Breast epithelium (tissue), 4 donors: ENCODE measurements at regions not wholly inside any gene's neighbourhood (a gene's known extent, or its start where the extent isn't known, plus 50 kb on each side); places are given as distances from the start of the nearest gene placed in this dataset.

Source experiments
- DNase-seq, 2 donors: peaks; one replicate each; pipeline ENCODE4 v3.0.0-alpha.2; 2019; ENCODE audit warnings: low spot score in 2 of 2
- H3K27ac ChIP-seq, 2 donors: fragments of 200-600 bp; sonication (generic) in 1 of 2; one replicate each; pipeline ENCODE4 v1.5.1; 2016 to 2019; ENCODE audit warnings: mild to moderate bottlenecking in 1 of 2
- H3K27me3 ChIP-seq, 2 donors: fragments of 200-600 bp; sonication (generic) in 1 of 2; one replicate each; pipeline versions ENCODE4 v1.5.1 to v1.6.0; 2017 to 2019; ENCODE audit warnings: control low read depth in 1 of 2, mild to moderate bottlenecking in 1 of 2
- H3K36me3 ChIP-seq: fragments of 200-600 bp; one replicate; pipeline ENCODE4 v1.5.1; 2019
- H3K4me1 ChIP-seq, 2 donors: fragments of 200-600 bp; sonication (generic); one replicate each; pipeline ENCODE4 v1.5.1; 2016 to 2019; ENCODE audit warnings: control low read depth in 1 of 2
- H3K4me3 ChIP-seq, 3 donors: fragments of 200-600 bp; sonication (generic); 1 replicate in 2 of 3; 2 replicates in 1 of 3; pipeline ENCODE4 v1.5.1; 2016 to 2019; ENCODE audit warnings: mild to moderate bottlenecking in 3 of 3, moderate library complexity in 2 of 3
- H3K9me3 ChIP-seq, 2 donors: fragments of 200-600 bp; sonication (generic) in 1 of 2; one replicate each; pipeline ENCODE4 v1.5.1; 2016 to 2019; ENCODE audit warnings: control low read depth in 1 of 2
- CTCF ChIP-seq, 3 donors: fragments of 450-650 bp; IDR thresholded peaks; one replicate each; pipeline ENCODE4 v1.5.1; 2016 to 2017; ENCODE audit warnings: antibody characterized with exemption in 3 of 3, mild to moderate bottlenecking in 3 of 3, moderate library complexity in 3 of 3
- POLR2A ChIP-seq: fragments of 450-650 bp; IDR thresholded peaks from one replicate; pipeline ENCODE4 v1.6.1; 2016; ENCODE audit warnings: antibody characterized with exemption, mild to moderate bottlenecking, moderate library complexity
- POLR2AphosphoS5 ChIP-seq, 3 donors: sonication (generic); formaldehyde crosslinking; IDR thresholded peaks; one replicate each; pipeline ENCODE4 v1.6.1; 2017; ENCODE audit warnings: antibody characterized with exemption in 3 of 3
- intact Hi-C: fragments of 100-400 bp; cut with DNase I; formaldehyde crosslinking; loops from one replicate; pipeline ENCODE4 v1.15.1; 2023; ENCODE audit warnings: low total_unique reads

GRCh38 chr15:62469478-62469873 lies 304.4 kb upstream of the C2CD4B start:
- Histone ChIP-seq H3K27ac (peak overlapping the region; percentile 68 to 90), H3K9me3 (no peaks in the 10 kb centered on the region), H3K36me3 (no peaks in the 10 kb centered on the region), H3K4me3 (peak overlapping the region in 1 of 3 donors; percentile 24), H3K4me1 (no peaks in the 10 kb centered on the region), H3K27me3 (no peaks in the 10 kb centered on the region)
- DNase-seq = no peak
- TF ChIP-seq CTCF (IDR thresholded peaks at IDR 0.05) (no peak), POLR2AphosphoS5 (IDR thresholded peaks at IDR 0.05) (peak in 1 of 3 donors; percentile 0), POLR2A (no peak)
- intact Hi-C loops = loop anchor here (5.0 kb wide), 1 partner anchor 338 kb away; no protein-coding TSS in a partner anchor

- Histone ChIP-seq H3K27ac (peak overlapping the region; percentile 68 to 90), H3K27me3 (no peaks in the 10 kb centered on the region), H3K9me3 (no peaks in the 10 kb centered on the region), H3K36me3 (no peaks in the 10 kb centered on the region), H3K4me3 (peak overlapping the region in 1 of 3 donors; percentile 24), H3K4me1 (no peaks in the 10 kb centered on the region)
- intact Hi-C loops = loop anchor here (5.0 kb wide), 1 partner anchor 337 kb away; no protein-coding TSS in a partner anchor
- TF ChIP-seq POLR2A = no peak
- TF ChIP-seq POLR2AphosphoS5 (IDR thresholded peaks at IDR 0.05) = no peak
- DNase-seq = no peak
Measured at GRCh38 chr15:62469874-62470688, 305.0 kb upstream of the C2CD4B start.

- intact Hi-C loops = no loop called here
- H3K9me3 ChIP-seq = no peaks in the 10 kb centered on the region
- H3K4me1 ChIP-seq = no peaks in the 10 kb centered on the region
- H3K4me3 ChIP-seq = no peak overlapping the region
- no peaks in the 10 kb centered on the region for H3K27me3 ChIP-seq
- H3K36me3 ChIP-seq = no peaks in the 10 kb centered on the region
- TF ChIP-seq CTCF (IDR thresholded peaks at IDR 0.05) (no peak), POLR2A (no peak), POLR2AphosphoS5 (IDR thresholded peaks at IDR 0.05) (no peak)
- peak; percentile 27 to 66 for DNase-seq
- peak overlapping the region; percentile 54 to 56 for H3K27ac ChIP-seq
Measured at GRCh38 chr15:62472616-62473299, 307.7 kb upstream of the C2CD4B start.

- H3K27me3 ChIP-seq = no peaks in the 10 kb centered on the region
- H3K9me3 ChIP-seq = no peaks in the 10 kb centered on the region
- no peaks in the 10 kb centered on the region for H3K4me1 ChIP-seq
- TF ChIP-seq POLR2A (no peak), POLR2AphosphoS5 (IDR thresholded peaks at IDR 0.05) (no peak), CTCF (IDR thresholded peaks at IDR 0.05) (no peak)
- no peak for DNase-seq
- no peaks in the 10 kb centered on the region for H3K36me3 ChIP-seq
- H3K27ac ChIP-seq = peak overlapping the region in 1 of 2 donors; percentile 13
- intact Hi-C loops = no loop called here
- no peak overlapping the region for H3K4me3 ChIP-seq
Measured at GRCh38 chr15:62474021-62474770, 309.1 kb upstream of the C2CD4B start.

- intact Hi-C loops = no loop called here
- peak overlapping the region in 1 of 2 donors; percentile 13 for H3K27ac ChIP-seq
Measured at GRCh38 chr15:62474771-62475124, 309.7 kb upstream of the C2CD4B start.

More at GRCh38 chr15:62474771-62475124, 309.7 kb upstream of the C2CD4B start:
- no peak for DNase-seq
- Histone ChIP-seq H3K4me3 (no peak overlapping the region), H3K27me3 (no peaks in the 10 kb centered on the region), H3K36me3 (no peaks in the 10 kb centered on the region), H3K9me3 (no peaks in the 10 kb centered on the region), H3K4me1 (no peaks in the 10 kb centered on the region)
- TF ChIP-seq POLR2AphosphoS5 (IDR thresholded peaks at IDR 0.05) = no peak
- TF ChIP-seq CTCF (IDR thresholded peaks at IDR 0.05) = no peak
- TF ChIP-seq POLR2A = no peak
